CD14-positive monocyte (primary cell): ENCODE measurements at regions not wholly inside any gene's neighbourhood (a gene's known extent, or its start where the extent isn't known, plus 50 kb on each side); places are given as distances from the start of the nearest gene placed in this dataset.

ENCODE experiments used
- DNase-seq, 3 donors: peaks; one replicate each; pipeline ENCODE4 v3.0.0-alpha.2; 2011 to 2022
- H2AFZ ChIP-seq: 2 replicates; pipeline ENCODE4 v1.6.0; 2012; ENCODE audit warnings: mild to moderate bottlenecking, low read depth, low read length, inconsistent platforms; ENCODE audit not compliant: insufficient read depth, poor library complexity, severe bottlenecking
- H3K27ac ChIP-seq, 2 donors: 1 replicate in 1 of 2; 2 replicates in 1 of 2; pipeline ENCODE4 v1.5.1; 2012 to 2013; ENCODE audit warnings: low read length in 2 of 2, control low read depth in 1 of 2, inconsistent platforms in 1 of 2, low read depth in 1 of 2, mild to moderate bottlenecking in 1 of 2
- H3K27me3 ChIP-seq, 2 donors: one replicate each; pipeline versions ENCODE4 v1.6.0 to v1.6.1; 2011 to 2013; ENCODE audit warnings: low read length in 2 of 2; ENCODE audit not compliant: control insufficient read depth in 2 of 2, insufficient read depth in 2 of 2
- H3K36me3 ChIP-seq, 2 donors: replicated peaks in 1 of 2; 1 replicate in 1 of 2; 2 replicates in 1 of 2; pipeline versions ENCODE4 v1.5.1 to v1.6.1; 2012 to 2013; ENCODE audit warnings: low read length in 2 of 2, control low read depth in 1 of 2, inconsistent platforms in 1 of 2, mild to moderate bottlenecking in 1 of 2; ENCODE audit not compliant: insufficient read depth in 2 of 2, control insufficient read depth in 1 of 2
- H3K4me1 ChIP-seq, 2 donors: 1 replicate in 1 of 2; 2 replicates in 1 of 2; pipeline versions ENCODE4 v1.5.1 to v1.6.1; 2012 to 2013; ENCODE audit warnings: low read length in 2 of 2, control low read depth in 1 of 2, inconsistent platforms in 1 of 2, mild to moderate bottlenecking in 1 of 2, moderate library complexity in 1 of 2; ENCODE audit not compliant: insufficient read depth in 2 of 2, control insufficient read depth in 1 of 2
- H3K4me2 ChIP-seq: replicated peaks from 2 replicates; pipeline ENCODE3; 2012; ENCODE audit warnings: low read length, moderate library complexity, mild to moderate bottlenecking; ENCODE audit not compliant: poor library complexity, severe bottlenecking; ENCODE audit errors: extremely low read depth
- H3K4me3 ChIP-seq, 3 experiments: fragments of 200-600 bp in 1 of 3; sonication (generic) in 1 of 3; replicated peaks in 1 of 3; 1 replicate in 2 of 3; 2 replicates in 1 of 3; pipeline ENCODE4 v1.5.1; 2011 to 2013; ENCODE audit warnings: low read length in 3 of 3, mild to moderate bottlenecking in 3 of 3, control low read depth in 2 of 3, low read depth in 2 of 3, inconsistent platforms in 1 of 3, moderate library complexity in 1 of 3
- H3K79me2 ChIP-seq: 2 replicates; pipeline ENCODE4 v1.6.0; 2012; ENCODE audit warnings: mild to moderate bottlenecking, control low read depth, inconsistent platforms, low read length, moderate library complexity; ENCODE audit not compliant: insufficient read depth
- H3K9ac ChIP-seq: 2 replicates; pipeline ENCODE4 v1.6.0; 2017; ENCODE audit warnings: low read length, mild to moderate bottlenecking; ENCODE audit not compliant: insufficient read depth, poor library complexity, severe bottlenecking
- H3K9me3 ChIP-seq, 2 donors: replicated peaks in 1 of 2; 1 replicate in 1 of 2; 2 replicates in 1 of 2; pipeline versions ENCODE4 v1.5.1 to v1.6.1; 2012 to 2013; ENCODE audit warnings: low read length in 2 of 2, control low read depth in 1 of 2; ENCODE audit not compliant: control insufficient read depth in 1 of 2, insufficient read depth in 1 of 2
- H4K20me1 ChIP-seq: 2 replicates; pipeline ENCODE4 v1.6.0; 2012; ENCODE audit warnings: mild to moderate bottlenecking, low read length, control low read depth, moderate library complexity; ENCODE audit not compliant: insufficient read depth
- H3K27ac Mint-ChIP-seq, 7 donors: one replicate each; pipeline ENCODE4 v1.8.0; 2020; ENCODE audit warnings: mild to moderate bottlenecking in 7 of 7, mixed read lengths in 7 of 7, moderate library complexity in 6 of 7, inconsistent platforms in 2 of 7
- H3K27me3 Mint-ChIP-seq, 3 donors: one replicate each; pipeline ENCODE4 v1.8.0; 2021 to 2022; ENCODE audit warnings: low read depth in 3 of 3, mild to moderate bottlenecking in 3 of 3, mixed read lengths in 3 of 3, moderate library complexity in 3 of 3, inconsistent platforms in 1 of 3
- H3K36me3 Mint-ChIP-seq, 2 donors: one replicate each; pipeline ENCODE4 v1.8.0; 2020; ENCODE audit warnings: mixed read lengths in 2 of 2, inconsistent platforms in 1 of 2, mild to moderate bottlenecking in 1 of 2
- H3K4me1 Mint-ChIP-seq: one replicate; pipeline ENCODE4 v1.8.0; 2020; ENCODE audit warnings: mild to moderate bottlenecking, mixed read lengths
- H3K4me3 Mint-ChIP-seq, 2 donors: one replicate each; pipeline ENCODE4 v1.8.0; 2020; ENCODE audit warnings: mild to moderate bottlenecking in 2 of 2, mixed read lengths in 2 of 2, moderate library complexity in 1 of 2
- H3K9me3 Mint-ChIP-seq, 7 donors: one replicate each; pipeline ENCODE4 v1.8.0; 2020 to 2022; ENCODE audit warnings: mixed read lengths in 7 of 7, mild to moderate bottlenecking in 6 of 7, moderate library complexity in 6 of 7, inconsistent platforms in 2 of 7
- CTCF ChIP-seq: fragments of 200-600 bp; IDR thresholded peaks from one replicate; pipeline ENCODE4 v1.8.0; 2022; ENCODE audit warnings: antibody characterized with exemption, mild to moderate bottlenecking
- WGBS: methylation state at CpG from one replicate; pipeline ENCODE4 v1.1.5; 2013; ENCODE audit warnings: missing lambda C conversion rate; ENCODE audit not compliant: insufficient coverage; 5-methylcytosine and 5-hydroxymethylcytosine counted together
- intact Hi-C, 2 donors: fragments of 100-400 bp; cut with micrococcal nuclease; formaldehyde crosslinking; loops; one replicate each; pipeline versions ENCODE4 v1.15.0 to v1.15.1; 2023

DNA sequence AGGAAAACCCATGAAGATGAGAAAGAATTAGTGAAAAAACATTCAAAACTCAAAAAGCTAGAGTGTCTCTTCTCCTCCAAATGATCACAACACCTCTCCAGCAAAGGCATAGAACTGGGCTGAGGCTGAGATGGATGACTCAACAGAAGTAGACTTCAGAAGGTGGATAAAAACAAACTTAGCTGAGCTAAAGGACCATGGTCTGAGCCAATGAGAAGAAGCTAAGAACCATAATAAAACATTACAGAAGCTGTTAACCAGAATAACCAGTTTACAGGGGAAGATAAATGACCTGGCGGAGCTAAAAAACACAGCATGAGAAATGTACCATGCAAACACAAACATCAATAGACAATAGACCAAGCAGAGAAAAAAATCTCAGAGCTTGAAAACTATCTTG lies 904.1 kb upstream of the MANEA start:
- no peak overlapping the region for H3K27ac ChIP-seq
- H3K79me2 ChIP-seq: no peaks in the 10 kb centered on the region
- Mint-ChIP-seq H3K27ac (no peak overlapping the region), H3K4me1 (no peaks in the 10 kb centered on the region), H3K27me3 (peaks cover 0 to 4% (median 0%) of the 10 kb centered on the region in 3 donors), H3K9me3 (peaks cover 0 to 9% (median 3%) of the 10 kb centered on the region in 7 donors), H3K4me3 (no peak overlapping the region), H3K36me3 (no peaks in the 10 kb centered on the region)
- intact Hi-C loops: no loop called here
- H3K4me1 ChIP-seq: no peaks in the 10 kb centered on the region
- H4K20me1 ChIP-seq: no peaks in the 10 kb centered on the region
- no peak for DNase-seq
- H2AFZ ChIP-seq: no peak overlapping the region
- WGBS: no CpG with 5 or more reads among the region's 1 CpG
- no peak overlapping the region for H3K4me3 ChIP-seq
- H3K4me2 ChIP-seq: no peak overlapping the region
- peaks cover 4 to 10% of the 10 kb centered on the region in 2 donors for H3K9me3 ChIP-seq
- no peaks in the 10 kb centered on the region for H3K27me3 ChIP-seq
- TF ChIP-seq CTCF: no peak
- H3K9ac ChIP-seq: no peak overlapping the region
- no peaks in the 10 kb centered on the region for H3K36me3 ChIP-seq

DNA sequence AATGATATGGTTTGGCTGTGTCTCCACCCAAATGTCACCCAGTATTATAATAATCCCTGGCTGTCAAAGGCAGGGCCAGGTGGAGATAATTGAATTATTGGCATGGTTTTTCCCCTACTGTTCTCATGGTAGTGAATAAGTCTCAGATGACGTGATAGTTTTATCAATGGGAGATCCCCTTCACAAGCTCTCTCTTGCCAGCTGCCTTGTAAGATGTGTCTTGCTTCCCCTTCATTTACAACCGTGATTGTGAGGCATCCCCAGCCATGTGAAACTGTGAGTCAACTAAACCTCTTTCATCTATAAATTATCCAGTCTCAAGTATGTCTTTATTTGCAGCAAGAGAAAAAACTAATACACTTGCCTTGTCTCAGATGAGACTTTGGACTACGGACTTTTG lies 907.3 kb upstream of the MANEA start:
- Mint-ChIP-seq H3K4me1 (no peaks in the 10 kb centered on the region), H3K27me3 (no peaks in the 10 kb centered on the region), H3K36me3 (no peaks in the 10 kb centered on the region), H3K4me3 (no peak overlapping the region), H3K9me3 (peaks cover 0 to 12% (median 3%) of the 10 kb centered on the region in 7 donors), H3K27ac (no peak overlapping the region)
- Histone ChIP-seq H3K79me2 (no peaks in the 10 kb centered on the region), H3K27ac (no peak overlapping the region), H3K4me3 (no peak overlapping the region), H3K36me3 (no peaks in the 10 kb centered on the region), H3K9me3 (peaks cover 4 to 10% of the 10 kb centered on the region in 2 donors), H3K9ac (no peak overlapping the region), H2AFZ (no peak overlapping the region), H3K4me2 (no peak overlapping the region), H4K20me1 (no peaks in the 10 kb centered on the region), H3K4me1 (no peaks in the 10 kb centered on the region), H3K27me3 (no peaks in the 10 kb centered on the region)
- no peak for TF ChIP-seq CTCF
- no peak for DNase-seq
- 80% methylated on average over 2 of the region's 3 CpGs for WGBS
- intact Hi-C loops: no loop called here
